Duodenal mucosa (tissue), 2 donors: ENCODE measurements at regions not wholly inside any gene's neighbourhood (a gene's known extent, or its start where the extent isn't known, plus 50 kb on each side); places are given as distances from the start of the nearest gene placed in this dataset.

Source experiments
- H3K27ac ChIP-seq: one replicate; pipeline ENCODE4 v1.7.0; 2013; ENCODE audit warnings: low read depth, low read length
- H3K27me3 ChIP-seq, 2 donors: one replicate each; pipeline ENCODE4 v1.7.0; 2013; ENCODE audit warnings: low read length in 2 of 2, control low read depth in 1 of 2; ENCODE audit not compliant: insufficient read depth in 2 of 2, control insufficient read depth in 1 of 2
- H3K36me3 ChIP-seq, 2 donors: one replicate each; pipeline ENCODE4 v1.7.0; 2013; ENCODE audit warnings: low read length in 2 of 2, control low read depth in 1 of 2; ENCODE audit not compliant: insufficient read depth in 2 of 2, control insufficient read depth in 1 of 2
- H3K4me1 ChIP-seq, 2 donors: one replicate each; pipeline ENCODE4 v1.7.0; 2013; ENCODE audit warnings: low read length in 2 of 2, control low read depth in 1 of 2; ENCODE audit not compliant: insufficient read depth in 2 of 2, control insufficient read depth in 1 of 2
- H3K4me3 ChIP-seq, 2 donors: one replicate each; pipeline ENCODE4 v1.7.0; 2013; ENCODE audit warnings: low read length in 2 of 2, low read depth in 1 of 2
- H3K9ac ChIP-seq, 2 donors: one replicate each; pipeline ENCODE4 v1.7.0; 2013; ENCODE audit warnings: low read length in 2 of 2, low read depth in 1 of 2
- H3K9me3 ChIP-seq, 2 donors: one replicate each; pipeline ENCODE4 v1.7.0; 2013; ENCODE audit warnings: low read length in 2 of 2, control low read depth in 1 of 2; ENCODE audit not compliant: control insufficient read depth in 1 of 2

- no peaks in the 10 kb centered on the region for H3K4me1 ChIP-seq
- H3K9ac ChIP-seq = no peak overlapping the region
- H3K27ac ChIP-seq = no peak overlapping the region
- H3K36me3 ChIP-seq = no peaks in the 10 kb centered on the region
- no peaks in the 10 kb centered on the region for H3K27me3 ChIP-seq
- H3K4me3 ChIP-seq = no peak overlapping the region
- no peaks in the 10 kb centered on the region for H3K9me3 ChIP-seq
Measured at GRCh38 chr10:4512196-4512595, 313.8 kb upstream of the AKR1E2 start.

DNA sequence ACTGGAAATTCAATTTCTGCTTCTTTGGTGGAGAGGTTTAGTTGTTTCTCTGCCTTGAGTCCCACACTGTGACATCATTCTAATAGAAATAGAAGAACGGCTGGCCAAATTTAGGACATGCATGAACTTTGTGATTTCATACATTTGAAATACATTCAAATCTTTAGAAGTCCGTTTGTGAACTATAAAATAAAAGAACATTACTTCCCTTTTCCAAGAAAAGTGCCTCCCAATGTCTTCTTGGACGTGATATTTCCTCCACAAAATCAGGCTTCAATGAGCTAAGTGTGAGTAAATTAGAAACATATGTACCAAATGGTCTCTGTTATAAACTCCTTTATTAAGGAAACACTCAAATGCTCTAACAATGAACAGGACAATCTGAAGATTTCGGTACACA, 314.5 kb upstream of the AKR1E2 start:
- H3K9ac ChIP-seq = no peak overlapping the region
- no peaks in the 10 kb centered on the region for H3K27me3 ChIP-seq
- H3K27ac ChIP-seq = no peak overlapping the region

GRCh38 chr10:4509405-4509804, 316.6 kb upstream of the AKR1E2 start:
- Histone ChIP-seq H3K4me3 (no peak overlapping the region), H3K9me3 (no peaks in the 10 kb centered on the region), H3K27ac (no peak overlapping the region), H3K4me1 (no peaks in the 10 kb centered on the region), H3K36me3 (no peaks in the 10 kb centered on the region), H3K27me3 (no peaks in the 10 kb centered on the region), H3K9ac (no peak overlapping the region)

More for the DNA sequence above, 314.5 kb upstream of the AKR1E2 start:
- H3K9me3 ChIP-seq = no peaks in the 10 kb centered on the region
- no peak overlapping the region for H3K4me3 ChIP-seq
- no peaks in the 10 kb centered on the region for H3K4me1 ChIP-seq
- no peaks in the 10 kb centered on the region for H3K36me3 ChIP-seq

DNA sequence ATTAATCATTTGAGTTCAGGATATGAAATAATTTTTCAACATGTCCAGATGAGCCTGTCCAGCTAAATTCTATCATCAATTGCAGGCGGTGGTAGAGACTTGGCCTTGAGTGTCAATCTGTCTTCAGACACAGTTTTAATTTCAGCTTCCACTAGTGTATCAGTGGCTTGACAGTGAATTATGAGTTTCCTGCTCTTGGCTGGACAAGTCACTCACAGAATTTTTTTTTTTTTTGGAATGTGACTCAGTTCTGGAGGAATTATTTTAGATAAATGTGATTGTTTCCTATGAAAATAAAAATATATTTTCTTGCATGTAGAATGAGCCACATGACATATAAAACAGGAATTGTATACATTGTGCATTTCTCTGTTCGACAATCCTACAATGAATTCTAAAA, 319.9 kb upstream of the AKR1E2 start:
- no peak overlapping the region for H3K27ac ChIP-seq
- no peaks in the 10 kb centered on the region for H3K27me3 ChIP-seq
- no peaks in the 10 kb centered on the region for H3K9me3 ChIP-seq
- H3K4me1 ChIP-seq = no peaks in the 10 kb centered on the region
- H3K4me3 ChIP-seq = no peak overlapping the region
- no peaks in the 10 kb centered on the region for H3K36me3 ChIP-seq
- no peak overlapping the region for H3K9ac ChIP-seq

DNA sequence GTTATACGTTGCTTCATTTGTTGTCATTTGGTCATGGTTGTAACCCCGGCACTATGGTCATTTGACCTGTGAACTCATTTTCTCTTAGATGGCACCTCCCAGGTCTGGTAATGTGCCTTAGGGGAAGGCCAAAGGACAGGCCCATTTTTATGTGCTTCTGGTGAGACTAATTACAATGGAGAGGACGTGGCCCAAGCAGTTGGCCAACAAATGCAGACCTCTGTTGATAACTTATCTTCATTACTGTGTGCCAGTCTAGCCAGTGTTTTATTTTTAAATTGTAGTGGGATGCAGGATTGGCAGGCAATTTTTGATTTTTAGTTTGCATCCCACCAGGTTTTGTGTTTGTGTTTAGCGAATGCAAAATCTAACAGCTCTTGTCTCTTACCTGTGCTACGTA, 321.5 kb upstream of the AKR1E2 start:
- no peak overlapping the region for H3K27ac ChIP-seq
- H3K9me3 ChIP-seq = no peaks in the 10 kb centered on the region
- H3K4me1 ChIP-seq = no peaks in the 10 kb centered on the region

GRCh38 chr10:4503076-4503475, 322.9 kb upstream of the AKR1E2 start:
- H3K9me3 ChIP-seq = no peaks in the 10 kb centered on the region
- H3K27ac ChIP-seq = no peak overlapping the region
- H3K36me3 ChIP-seq = no peaks in the 10 kb centered on the region
- H3K9ac ChIP-seq = no peak overlapping the region
- no peaks in the 10 kb centered on the region for H3K4me1 ChIP-seq
- no peak overlapping the region for H3K4me3 ChIP-seq
- no peaks in the 10 kb centered on the region for H3K27me3 ChIP-seq

More for the DNA sequence above, 321.5 kb upstream of the AKR1E2 start:
- Histone ChIP-seq H3K36me3 (no peaks in the 10 kb centered on the region), H3K9ac (no peak overlapping the region), H3K27me3 (no peaks in the 10 kb centered on the region), H3K4me3 (no peak overlapping the region)

DNA sequence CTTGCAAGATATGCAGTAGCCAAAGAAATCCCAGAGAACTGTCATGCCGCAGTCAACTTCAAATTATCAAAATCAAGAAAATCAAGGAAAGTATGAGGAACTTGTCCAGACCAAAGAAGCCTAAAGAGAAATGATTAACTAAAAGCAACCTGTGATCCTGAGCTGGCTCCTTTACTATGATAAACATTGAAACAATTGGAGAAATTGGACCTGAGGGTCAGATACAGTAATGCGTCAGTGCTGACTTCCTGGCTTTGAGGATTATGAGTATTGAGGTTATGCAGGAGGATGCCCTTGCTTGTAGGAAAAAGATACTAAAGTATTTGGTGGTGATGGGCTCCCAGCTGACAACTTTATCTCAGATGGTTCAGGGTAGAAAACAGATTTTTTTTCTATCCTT, 324.7 kb upstream of the AKR1E2 start:
- no peaks in the 10 kb centered on the region for H3K9me3 ChIP-seq
- no peaks in the 10 kb centered on the region for H3K4me1 ChIP-seq
- H3K27ac ChIP-seq = no peak overlapping the region
- no peak overlapping the region for H3K9ac ChIP-seq
- H3K27me3 ChIP-seq = no peaks in the 10 kb centered on the region
- H3K4me3 ChIP-seq = no peak overlapping the region
- H3K36me3 ChIP-seq = no peaks in the 10 kb centered on the region

DNA sequence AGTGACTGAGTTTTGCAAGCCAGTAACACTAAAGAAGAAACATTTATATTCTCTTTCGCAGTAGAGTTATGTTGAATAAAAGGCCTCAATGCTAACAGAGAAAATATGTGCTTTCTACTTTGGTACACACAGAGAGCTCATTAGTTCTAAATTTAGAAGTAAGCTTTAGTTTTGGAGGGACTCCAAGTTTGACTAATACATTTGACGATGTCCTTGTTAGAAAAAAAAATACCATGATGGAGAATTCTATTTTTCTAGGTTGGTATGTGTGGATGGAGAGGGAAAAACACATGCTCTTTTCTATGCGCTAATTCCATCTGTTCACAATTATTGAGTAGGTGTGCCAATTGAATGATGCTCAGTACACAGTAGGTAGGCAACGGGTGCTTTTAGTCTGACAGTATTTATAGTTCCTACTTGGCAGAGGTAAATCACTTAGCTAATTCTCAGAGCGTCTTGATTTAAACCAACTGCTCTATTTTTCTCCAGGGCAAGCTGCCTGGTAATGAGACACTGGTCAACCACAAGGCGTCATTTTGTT, 327.2 kb upstream of the AKR1E2 start:
- H3K27ac ChIP-seq = peak overlapping the region; percentile 11
- H3K36me3 ChIP-seq = no peaks in the 10 kb centered on the region
- no peak overlapping the region for H3K9ac ChIP-seq
- H3K9me3 ChIP-seq = no peaks in the 10 kb centered on the region
- no peaks in the 10 kb centered on the region for H3K27me3 ChIP-seq
- H3K4me3 ChIP-seq = no peak overlapping the region
- H3K4me1 ChIP-seq = no peaks in the 10 kb centered on the region

DNA sequence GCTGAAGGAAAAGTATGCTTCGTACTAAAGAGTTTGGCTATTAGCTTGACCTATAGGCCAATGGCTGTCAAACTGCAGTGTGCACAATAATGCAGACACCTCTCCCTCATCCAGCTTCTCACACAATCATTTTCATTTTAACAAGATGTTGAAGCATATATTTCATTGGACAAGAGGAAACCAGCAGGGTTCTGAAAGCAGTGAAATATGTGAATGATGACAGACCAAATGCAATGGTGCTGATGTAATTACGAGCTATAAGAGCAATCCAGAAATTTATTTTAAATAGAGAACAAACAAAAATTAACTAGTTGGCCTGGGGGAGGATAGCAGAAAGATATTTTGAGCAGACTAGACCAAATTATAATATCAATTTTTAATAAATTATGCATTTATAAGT, 331.5 kb upstream of the AKR1E2 start:
- no peak overlapping the region for H3K27ac ChIP-seq
- H3K4me3 ChIP-seq = no peak overlapping the region
- no peaks in the 10 kb centered on the region for H3K27me3 ChIP-seq
- H3K36me3 ChIP-seq = no peaks in the 10 kb centered on the region
- H3K9me3 ChIP-seq = no peaks in the 10 kb centered on the region
- no peak overlapping the region for H3K9ac ChIP-seq
- H3K4me1 ChIP-seq = no peaks in the 10 kb centered on the region

- Histone ChIP-seq H3K4me1 (no peaks in the 10 kb centered on the region), H3K4me3 (no peak overlapping the region), H3K36me3 (no peaks in the 10 kb centered on the region), H3K27me3 (no peaks in the 10 kb centered on the region), H3K9ac (no peak overlapping the region), H3K27ac (no peak overlapping the region), H3K9me3 (no peaks in the 10 kb centered on the region)
Measured at GRCh38 chr10:4492202-4492601, 333.8 kb upstream of the AKR1E2 start.

GRCh38 chr10:4488904-4489303, 337.1 kb upstream of the AKR1E2 start:
- Histone ChIP-seq H3K9me3 (no peaks in the 10 kb centered on the region), H3K4me3 (no peak overlapping the region), H3K27me3 (no peaks in the 10 kb centered on the region), H3K9ac (no peak overlapping the region), H3K36me3 (no peaks in the 10 kb centered on the region), H3K27ac (no peak overlapping the region), H3K4me1 (no peaks in the 10 kb centered on the region)
